ENCODE measurements at regions not wholly inside any gene's neighbourhood (a gene's known extent, or its start where the extent isn't known, plus 50 kb on each side); places are given as distances from the start of the nearest gene placed in this dataset.

DNA sequence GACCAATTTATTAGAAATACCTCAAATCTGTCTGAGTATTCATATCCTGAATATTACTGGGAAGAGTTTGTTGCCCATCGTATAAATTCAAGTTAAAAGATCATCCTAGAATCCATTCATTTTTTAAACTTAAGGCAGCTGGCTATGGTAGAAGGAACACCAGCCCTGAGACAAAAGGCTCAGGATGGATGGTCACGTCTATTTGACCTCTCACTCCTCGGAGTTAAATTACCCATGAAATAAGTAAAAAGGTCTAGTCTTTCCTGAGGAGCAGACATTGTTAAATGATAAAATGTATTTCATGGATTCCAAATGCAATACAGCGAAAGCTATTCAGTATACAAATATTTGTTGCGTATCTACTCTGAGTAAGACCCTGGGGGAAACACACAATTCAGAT lies 826.0 kb upstream of the LRATD1 start (continued):
- TF ChIP-seq, protein P1, sequence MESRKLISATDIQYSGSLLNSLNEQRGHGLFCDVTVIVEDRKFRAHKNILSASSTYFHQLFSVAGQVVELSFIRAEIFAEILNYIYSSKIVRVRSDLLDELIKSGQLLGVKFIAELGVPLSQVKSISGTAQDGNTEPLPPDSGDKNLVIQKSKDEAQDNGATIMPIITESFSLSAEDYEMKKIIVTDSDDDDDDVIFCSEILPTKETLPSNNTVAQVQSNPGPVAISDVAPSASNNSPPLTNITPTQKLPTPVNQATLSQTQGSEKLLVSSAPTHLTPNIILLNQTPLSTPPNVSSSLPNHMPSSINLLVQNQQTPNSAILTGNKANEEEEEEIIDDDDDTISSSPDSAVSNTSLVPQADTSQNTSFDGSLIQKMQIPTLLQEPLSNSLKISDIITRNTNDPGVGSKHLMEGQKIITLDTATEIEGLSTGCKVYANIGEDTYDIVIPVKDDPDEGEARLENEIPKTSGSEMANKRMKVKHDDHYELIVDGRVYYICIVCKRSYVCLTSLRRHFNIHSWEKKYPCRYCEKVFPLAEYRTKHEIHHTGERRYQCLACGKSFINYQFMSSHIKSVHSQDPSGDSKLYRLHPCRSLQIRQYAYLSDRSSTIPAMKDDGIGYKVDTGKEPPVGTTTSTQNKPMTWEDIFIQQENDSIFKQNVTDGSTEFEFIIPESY (IDR thresholded peaks at IDR 0.05) = no peak
- no peak for TF ChIP-seq ETV6 (conservative IDR thresholded peaks at IDR 0.05 in 1 of 2, IDR thresholded peaks at IDR 0.05 in 1 of 2; ENCODE audit: borderline replicate concordance in 1 of 2, low read depth in 1 of 2)

DNA sequence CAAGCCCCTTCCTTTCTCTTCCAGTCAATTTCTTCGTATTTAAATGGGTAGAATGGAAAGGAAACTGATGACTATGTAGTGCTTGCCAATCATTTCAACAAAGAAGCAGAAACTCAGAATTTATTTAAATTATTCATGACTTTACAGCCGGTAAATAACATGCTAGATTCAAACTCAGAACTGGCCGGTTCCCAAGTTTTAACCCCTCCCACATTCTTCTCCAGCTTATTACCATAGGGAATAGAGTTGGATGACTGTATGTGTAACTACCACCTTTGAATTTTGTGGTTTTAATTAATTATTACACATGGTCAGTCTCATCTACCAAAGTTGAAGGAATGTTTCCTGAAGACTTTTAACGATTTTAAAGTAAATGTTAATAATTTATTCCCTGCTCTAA lies 819.3 kb upstream of the LRATD1 start:
- H3K9ac ChIP-seq (ENCODE audit: control insufficient read depth, insufficient read depth, low read length) = no peak overlapping the region
- CTCF ChIA-PET = no interaction called here
- no peaks in the 10 kb centered on the region for H4K20me1 ChIP-seq (ENCODE audit: control insufficient read depth, insufficient read depth)
- no peaks in the 10 kb centered on the region for H3K4me1 ChIP-seq (ENCODE audit: control insufficient read depth, insufficient read depth, low read length)
- no peak overlapping the region for H3K4me3 ChIP-seq
- H3K36me3 ChIP-seq (ENCODE audit: control insufficient read depth in 2 of 2, insufficient read depth in 2 of 2, low read length in 1 of 2) = no peaks in the 10 kb centered on the region
- FAIRE-seq = no peak
- in situ Hi-C loops (cut with MboI) (no loop called here), intact Hi-C loops (cut with micrococcal nuclease; ENCODE audit: unreplicated experiment) (no loop called here)
- no peak overlapping the region for H3K27ac ChIP-seq (ENCODE audit: control insufficient read depth, insufficient read depth)
- WGBS (ENCODE audit: insufficient coverage, insufficient replicate concordance, low lambda C conversion rate, missing lambda C conversion rate) = 46% methylated on average over 4 of the region's 4 CpGs
- DNase-seq (ENCODE audit: low read depth, low spot score) = no peak
- H3K4me2 ChIP-seq (ENCODE audit: control insufficient read depth, insufficient read depth) = no peak overlapping the region
- ATAC-seq = no peak
- no peak overlapping the region for H2AFZ ChIP-seq (ENCODE audit: control insufficient read depth, low read depth, low read length)
- H3K27me3 ChIP-seq (replicated peaks in 1 of 2; ENCODE audit: control insufficient read depth in 2 of 2, insufficient read depth in 2 of 2, low read length in 1 of 2) = no peaks in the 10 kb centered on the region
- POLR2A ChIA-PET = no interaction called here
- H3K79me2 ChIP-seq (ENCODE audit: control insufficient read depth, insufficient read depth, low read length) = no peaks in the 10 kb centered on the region
- RAD21 ChIA-PET (ENCODE audit: unreplicated experiment) = no interaction called here
- no peaks in the 10 kb centered on the region; the same call in 2 of the 3 replicates for H3K9me3 ChIP-seq (replicated peaks; ENCODE audit: control insufficient read depth, insufficient read depth, low read length)
- BruUV-seq (replicated peaks) = no TSS peak
- SMC1A ChIA-PET (ENCODE audit: uncharacterized antibody, unreplicated experiment) = no interaction called here
- TF ChIP-seq CBX3 (IDR thresholded peaks at IDR 0.05; ENCODE audit: borderline replicate concordance, low read depth) (no peak), NFYA (IDR thresholded peaks at IDR 0.05; ENCODE audit: borderline replicate concordance, low read depth, low read length) (no peak), STAT1 (conservative IDR thresholded peaks at IDR 0.05) (no peak), TAF1 (IDR thresholded peaks at IDR 0.05; ENCODE audit: borderline replicate concordance, low read depth, low read length) (no peak)
